ENCODE measurements at regions not wholly inside any gene's neighbourhood (a gene's known extent, or its start where the extent isn't known, plus 50 kb on each side); places are given as distances from the start of the nearest gene placed in this dataset.

DNA sequence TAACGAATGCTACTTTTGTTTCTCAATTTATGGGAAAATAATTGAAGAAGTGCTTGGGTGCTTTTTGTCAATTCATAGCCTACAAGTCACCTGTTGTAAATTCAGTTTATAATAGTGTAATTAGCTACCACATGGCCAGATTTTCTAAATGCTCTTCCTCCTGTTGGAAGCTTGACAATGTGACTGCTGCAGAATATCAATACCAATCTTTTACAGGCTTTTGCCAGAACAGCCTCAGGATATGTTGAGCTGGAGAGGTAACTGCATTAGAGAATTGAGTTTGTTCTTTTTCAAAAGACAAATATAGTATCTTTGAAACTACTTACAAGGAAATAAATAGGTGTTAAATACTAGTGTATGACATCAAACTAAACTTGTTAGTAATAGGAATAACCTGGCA lies 277.8 kb downstream of the POU4F1 start:
- no peak for DNase-seq

DNA sequence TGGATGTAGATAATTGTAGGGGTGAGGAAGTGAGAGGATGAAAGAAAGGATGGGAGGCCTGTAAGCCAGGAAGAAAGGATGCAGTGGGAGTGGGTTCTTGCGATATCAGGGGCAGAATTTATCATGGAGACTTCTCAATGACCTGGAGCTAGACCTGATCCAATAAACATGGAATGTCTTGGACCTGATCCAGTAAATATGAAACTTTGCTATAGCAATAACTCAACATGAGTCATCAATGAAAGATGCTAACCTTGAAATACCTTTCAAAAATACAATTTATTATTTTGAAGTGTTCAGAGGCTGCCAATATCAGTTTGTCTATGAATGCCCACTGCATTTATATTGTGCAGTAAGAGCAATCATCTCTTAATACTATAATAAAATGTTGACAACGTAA lies 279.5 kb downstream of the POU4F1 start:
- DNase-seq: no peak

DNA sequence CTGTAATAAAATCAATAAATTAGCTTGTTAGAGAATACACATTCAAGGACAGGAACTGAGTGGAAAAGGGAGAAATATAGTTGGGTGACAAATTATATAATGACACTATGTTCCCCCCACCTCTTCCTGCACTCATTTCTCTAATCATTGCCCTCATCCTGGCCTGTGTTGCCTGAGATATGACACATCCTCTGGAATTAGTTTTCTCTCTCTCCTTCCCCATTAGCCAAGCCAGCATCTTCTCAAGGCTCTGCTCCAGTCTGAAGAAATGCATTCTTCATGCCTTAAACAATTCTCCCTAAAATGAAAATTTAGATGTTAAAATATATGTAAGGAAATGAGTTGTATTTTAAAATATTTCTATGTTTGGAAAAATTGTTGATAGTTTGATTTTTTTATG lies 280.3 kb downstream of the POU4F1 start:
- DNase-seq: no peak

DNA sequence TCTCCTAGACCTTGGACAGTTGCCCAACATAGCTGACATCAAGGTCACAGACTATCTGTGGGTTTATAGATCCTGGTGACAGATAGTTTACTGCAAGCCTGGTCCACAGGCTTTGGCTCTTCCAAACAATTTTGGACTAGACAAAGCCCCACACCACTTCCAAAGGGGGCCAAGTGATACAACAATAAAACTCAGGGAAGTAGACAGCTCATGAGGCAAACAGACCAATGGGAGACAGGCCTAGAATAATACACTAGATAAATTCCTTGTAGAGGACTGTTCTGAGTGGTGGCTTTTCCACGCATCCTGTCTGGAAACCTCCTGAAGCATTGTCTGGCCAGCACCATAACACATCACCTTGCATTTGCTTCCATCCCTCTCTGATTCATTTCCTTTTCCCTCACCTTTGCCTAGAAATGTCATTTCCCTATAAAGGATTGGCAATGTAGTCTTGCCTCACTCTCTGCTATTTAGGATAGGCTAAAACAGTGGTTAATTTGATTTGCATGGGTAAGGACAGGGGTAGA lies 284.2 kb downstream of the POU4F1 start:
- DNase-seq: no peak

DNA sequence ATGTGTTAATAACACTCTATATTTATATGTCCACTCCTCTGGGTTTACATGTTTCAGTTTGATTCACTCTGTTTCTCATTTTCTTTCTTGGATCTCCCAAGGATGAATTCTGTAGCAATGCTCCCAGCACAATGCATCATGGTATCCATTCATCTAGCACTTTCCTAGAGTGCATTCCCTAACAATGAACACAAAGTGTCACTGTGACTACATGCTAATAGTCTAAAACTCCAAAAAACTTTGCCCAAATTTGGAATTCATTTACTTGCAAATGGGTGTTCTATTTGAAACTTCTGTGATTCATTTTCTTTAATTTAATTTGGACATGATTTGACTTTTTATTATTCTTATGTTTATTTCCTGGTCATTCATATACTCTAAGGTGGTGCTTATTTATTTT lies 286.3 kb downstream of the POU4F1 start:
- no peak for DNase-seq

DNA sequence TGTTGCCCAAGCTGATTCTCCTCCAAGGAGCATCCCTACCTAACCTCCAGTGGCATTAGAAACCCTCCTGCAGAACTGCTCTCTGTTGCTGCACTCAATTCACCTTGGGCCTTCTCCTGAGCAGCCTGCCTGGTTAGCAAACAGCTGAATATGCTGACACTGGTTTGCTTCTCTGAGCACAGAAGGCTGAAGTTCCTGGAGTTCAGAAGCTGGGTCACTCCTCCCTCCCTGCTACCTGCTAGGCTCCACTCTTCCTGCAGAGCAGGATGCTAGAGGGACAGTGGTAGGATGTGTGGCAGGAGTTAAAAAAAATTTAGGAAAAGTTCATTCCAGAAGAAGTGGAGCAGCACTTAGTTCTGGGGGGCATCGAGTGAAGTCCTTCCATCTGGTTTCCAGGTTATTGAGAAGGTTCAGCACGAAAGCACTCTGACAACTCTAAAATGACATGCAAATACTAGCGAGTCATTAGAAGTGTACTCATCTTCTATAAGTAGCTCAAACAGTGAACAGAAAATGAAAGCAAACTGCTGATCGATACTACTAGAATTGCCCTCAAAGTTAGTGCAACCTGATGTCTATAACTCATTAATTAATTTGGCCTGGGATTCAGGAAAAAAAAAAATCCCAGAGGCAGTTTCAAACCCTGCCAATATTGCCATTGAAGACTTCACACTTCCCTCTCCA lies 293.7 kb downstream of the POU4F1 start:
- no peak for DNase-seq

DNA sequence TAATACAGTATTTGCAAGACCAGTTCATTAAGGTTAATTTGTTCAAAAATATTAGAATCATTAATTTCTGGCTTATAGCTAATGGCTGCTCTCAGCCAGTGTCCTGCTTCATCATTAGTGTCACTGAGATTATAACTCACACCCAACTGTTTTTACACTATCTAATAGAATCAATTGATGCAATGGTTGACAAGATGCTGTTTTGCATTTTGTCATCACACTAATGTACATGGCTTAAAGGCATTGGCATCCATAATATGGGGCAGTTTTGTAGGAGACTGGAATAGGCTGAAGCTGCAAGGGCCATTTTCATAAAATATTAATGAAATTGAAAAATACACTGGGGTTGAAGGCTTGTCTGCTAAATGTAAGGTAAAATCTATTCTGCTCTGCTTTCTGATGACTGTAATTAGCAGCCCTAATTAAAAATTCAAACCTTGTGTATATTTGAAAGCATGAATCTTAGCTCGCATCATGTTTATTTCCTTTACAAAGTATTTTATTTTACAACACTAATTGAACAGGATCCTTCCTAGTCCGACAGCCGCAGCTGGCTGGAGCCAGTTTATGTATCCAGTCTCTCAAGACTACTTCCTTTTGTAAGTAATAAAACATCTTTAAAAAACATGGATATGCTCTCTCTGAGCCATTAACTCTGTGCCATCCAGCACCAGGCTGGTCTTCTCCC lies 296.7 kb downstream of the POU4F1 start:
- DNase-seq: no peak

DNA sequence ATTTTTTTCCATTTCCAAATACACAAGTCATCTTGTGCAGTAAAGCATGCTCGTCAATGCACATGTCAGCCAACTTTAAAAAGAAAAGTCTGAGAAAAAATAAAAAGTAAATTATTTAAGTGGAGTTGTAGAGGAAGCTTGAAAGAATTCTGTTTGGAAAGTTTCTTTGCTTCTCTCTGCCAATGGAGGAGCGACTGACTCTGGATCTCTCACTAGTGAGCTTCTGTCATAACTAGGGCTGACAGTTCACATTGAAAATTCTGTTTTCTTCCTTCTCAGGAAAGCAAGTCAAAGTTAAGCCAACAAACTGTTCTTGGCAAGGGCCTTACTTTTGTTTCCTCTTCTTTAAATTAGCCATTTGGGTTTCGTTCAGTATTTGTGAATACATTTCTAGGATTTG lies 298.2 kb downstream of the POU4F1 start:
- no peak for DNase-seq

DNA sequence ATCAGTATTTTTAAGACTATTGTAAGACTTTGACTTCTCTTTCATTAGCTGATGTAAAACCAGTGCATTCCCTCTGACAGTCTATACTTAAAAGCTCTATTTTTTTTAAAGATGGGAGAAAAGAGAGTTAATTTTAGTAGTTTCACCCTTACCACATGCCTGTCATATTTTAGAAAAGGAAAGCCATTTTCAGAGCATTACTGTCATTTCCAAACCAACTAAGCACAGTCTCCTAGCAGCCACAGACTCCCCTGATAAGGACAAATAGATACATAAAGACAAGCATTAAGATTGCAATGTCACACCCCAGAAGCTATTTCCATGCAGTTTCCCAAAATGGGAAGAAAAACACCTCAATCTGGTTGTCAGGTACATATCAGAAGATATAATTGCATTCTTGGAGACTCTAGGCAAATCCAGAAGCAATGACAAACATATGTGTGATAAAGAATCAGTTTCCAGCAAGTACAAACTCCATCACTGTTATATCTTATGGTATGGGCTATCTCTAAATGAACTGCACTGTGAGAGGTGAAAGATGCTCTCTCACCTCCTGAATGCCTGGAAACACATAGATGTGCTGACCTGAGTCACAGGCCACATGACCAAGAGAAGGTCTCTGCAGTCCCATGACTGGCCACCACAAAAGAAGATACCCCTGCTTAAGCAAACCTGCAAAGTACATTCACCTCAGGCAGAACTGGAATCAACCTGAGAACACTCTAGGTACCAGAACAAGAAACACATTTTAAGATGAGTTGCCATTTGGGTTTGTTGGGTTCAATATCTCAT lies 303.3 kb downstream of the POU4F1 start:
- DNase-seq: no peak

DNA sequence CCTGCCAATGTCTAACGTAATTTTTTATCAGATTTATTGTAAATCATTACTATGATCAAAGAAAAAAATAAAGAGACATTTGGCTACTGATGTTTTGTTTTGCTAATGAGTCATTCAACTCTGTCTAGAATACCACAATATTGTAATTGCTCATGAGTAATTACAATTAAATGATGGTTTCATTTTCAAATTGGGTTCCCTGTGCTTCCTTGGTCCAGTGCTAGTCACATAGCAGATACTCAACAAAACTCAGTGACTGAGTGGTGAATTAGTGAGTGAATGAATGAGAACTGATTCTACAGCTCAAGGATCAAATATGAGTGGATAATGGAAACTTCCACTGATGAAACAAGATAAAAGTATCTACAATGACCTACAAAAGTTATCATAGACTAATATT lies 304.7 kb downstream of the POU4F1 start:
- DNase-seq: no peak

DNA sequence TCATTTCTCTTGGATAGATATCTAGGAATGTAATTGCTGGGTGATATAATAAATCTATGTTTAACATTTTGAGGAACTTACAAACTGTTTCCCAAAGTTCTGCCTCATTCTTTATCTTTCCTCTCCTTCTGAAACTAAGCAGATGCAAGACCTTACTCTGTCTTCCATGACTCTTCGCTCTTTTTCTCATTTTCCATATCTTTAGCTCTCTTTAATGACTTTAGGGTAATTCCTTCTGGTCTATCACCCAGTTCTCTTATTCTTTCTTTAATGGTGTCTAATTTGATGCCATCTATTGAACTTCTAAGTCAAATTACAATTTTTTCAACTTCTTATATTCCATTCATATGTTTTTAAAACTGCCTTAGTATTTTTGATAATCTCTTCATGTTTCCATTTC lies 316.6 kb downstream of the POU4F1 start:
- no peak for DNase-seq

DNA sequence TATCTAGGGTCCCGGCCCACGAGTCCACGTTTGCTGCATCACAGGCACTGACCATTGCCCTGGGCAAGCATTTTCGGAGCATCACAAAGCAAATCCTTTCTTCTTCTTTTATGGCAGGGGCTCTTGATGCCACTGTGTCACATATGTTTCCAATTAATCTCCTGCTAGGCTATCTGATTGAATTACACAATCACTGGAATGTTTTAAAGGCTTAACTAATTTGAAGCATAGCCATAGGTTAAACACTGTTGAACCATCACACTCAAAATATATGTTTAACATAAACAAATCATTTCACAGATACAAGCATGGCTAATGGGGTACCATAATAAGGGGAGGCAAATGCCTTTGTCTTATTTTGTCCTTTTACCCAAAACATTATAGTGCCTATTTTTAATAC lies 338.3 kb downstream of the POU4F1 start:
- DNase-seq: no peak

DNA sequence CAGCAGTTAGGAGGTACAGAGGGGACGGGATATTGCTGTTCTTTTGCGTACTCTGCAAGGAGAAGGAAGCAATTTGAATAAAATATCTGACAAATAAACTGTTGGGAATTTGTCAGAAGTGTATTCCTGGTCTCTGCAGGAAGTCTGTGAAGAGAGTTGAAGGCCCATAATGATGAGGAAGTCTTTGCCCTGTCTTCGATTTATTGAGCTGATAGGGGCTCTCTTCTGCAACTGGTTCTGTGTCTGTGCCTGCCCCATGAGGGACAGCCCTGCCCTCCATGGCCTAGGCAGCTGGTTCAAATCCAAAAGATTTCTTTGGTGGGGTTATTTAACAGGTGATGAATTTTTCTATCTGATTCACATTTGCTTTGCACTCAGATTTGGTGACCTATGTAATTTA lies 339.7 kb upstream of the EDNRB start:
- DNase-seq: no peak

DNA sequence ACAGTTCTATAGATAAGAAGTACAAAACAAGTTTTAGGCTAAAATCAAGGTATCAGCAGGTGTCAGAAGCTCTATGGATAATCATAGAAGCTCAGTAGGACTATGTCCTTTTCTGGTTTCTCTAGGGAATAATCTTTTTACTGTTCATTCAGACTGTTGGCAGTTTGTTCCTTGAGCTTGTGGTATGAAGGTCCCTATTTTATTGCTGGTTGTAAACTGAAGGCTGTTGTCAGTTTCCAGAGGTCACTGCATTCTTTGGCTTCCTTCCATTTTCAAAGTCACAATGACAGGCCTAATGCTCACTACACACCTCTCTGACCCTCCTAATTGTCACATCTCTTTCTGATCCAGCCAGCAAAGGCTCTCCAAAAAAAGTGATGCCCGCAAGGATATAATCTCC lies 337.9 kb upstream of the EDNRB start:
- no peak for DNase-seq

DNA sequence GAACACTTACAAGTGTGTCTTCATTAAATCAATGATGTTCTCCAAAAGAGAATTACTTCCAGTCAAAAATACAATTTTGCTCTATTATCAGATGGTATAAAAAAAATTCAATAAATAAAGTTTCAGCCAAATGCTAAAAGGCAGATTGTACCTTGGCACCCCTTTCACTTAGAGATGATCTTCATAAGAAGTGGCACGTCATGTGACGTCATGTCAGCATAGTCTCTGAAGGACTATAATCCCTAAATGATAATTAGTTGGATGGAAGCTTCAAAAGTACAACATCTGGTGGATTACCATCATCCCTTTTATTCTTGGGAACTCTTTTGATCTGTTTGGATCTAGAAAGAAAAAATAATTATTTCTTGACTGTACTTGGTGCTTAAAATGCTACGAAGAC lies 335.5 kb upstream of the EDNRB start:
- DNase-seq: no peak

DNA sequence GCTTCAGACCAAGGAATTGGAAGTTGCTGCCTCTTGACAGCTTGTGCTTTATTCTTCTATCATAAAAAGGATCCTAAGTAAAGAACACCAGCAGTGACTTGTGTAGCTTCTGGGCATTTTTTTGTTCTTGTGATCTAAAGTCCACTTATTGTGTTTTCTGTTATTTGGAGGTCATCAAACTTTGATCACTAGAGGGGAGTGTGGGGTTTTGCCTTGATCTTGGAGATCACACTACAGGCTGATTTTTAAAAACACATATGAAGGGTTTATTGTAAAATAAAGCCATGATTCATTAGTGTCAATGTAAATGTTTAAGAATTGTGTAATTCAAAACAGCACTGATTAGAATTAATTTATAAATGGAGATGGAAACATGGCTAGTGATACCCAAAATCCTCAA lies 328.7 kb upstream of the EDNRB start:
- no peak for DNase-seq

DNA sequence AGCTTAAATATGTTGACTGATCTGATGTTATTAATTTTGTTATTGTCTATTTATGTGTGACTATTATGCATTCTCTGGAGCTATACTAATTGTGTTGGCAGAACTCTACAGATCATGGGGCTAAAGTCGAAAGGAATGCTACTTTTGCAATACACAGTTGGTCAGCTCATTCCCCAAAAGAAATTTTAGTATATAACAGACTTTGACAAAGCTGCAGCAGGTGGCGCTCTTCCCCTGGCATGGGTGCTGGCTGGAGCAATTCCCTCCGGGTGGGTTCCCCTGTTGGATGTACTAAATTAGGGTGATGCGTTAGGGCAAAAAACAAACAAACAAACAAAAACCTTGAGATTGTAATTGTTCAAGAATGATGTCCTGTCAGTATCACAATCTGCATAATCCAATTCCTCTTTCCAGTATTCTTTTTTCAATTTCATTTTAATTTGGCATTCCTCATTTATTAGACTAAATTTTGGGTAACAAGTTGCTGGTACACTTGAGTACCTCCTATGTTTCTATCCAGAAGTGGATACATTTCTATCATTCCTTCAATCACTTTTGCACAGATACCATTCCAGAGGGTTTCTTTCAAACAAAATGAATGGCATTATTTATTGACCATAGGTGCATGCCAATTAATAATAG lies 322.8 kb upstream of the EDNRB start:
- DNase-seq: no peak

DNA sequence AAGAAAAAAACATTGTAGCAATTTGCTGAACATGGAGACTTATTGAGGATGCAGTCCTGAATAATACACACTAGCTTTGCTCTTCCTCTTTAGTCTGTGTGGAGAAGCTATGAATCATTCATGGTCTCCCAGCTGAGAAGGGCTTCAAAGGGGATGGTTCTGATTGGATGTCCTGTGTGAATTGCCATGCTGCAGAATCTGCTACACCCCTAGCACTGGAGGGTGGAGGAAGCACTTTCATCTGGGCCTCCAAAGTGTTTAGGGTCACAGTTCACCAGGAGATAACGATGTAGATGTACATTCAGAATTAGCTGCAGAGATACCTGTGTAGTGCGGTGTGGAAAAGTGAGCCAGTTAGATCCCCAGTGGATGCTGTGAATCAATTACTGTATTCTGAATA lies 321.1 kb upstream of the EDNRB start:
- DNase-seq: no peak

DNA sequence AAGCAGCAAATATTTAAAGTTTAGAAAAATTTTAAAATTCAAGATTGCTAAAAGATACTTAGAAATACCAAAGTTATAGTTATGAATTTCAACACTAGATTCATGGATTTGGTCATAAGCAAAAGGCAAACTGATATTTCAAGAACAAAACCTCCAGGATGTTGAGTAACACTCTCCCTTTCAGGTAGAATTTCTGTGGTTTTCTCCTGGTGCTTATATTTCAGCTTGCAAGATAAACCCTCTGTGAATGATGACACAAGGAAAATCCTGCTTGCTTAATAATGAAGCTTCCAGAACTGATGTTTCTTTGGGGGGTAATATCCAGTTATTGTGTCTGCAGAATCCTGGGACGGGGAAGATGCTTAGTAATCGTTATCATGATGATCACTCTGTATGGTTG lies 320.3 kb upstream of the EDNRB start:
- DNase-seq: no peak

DNA sequence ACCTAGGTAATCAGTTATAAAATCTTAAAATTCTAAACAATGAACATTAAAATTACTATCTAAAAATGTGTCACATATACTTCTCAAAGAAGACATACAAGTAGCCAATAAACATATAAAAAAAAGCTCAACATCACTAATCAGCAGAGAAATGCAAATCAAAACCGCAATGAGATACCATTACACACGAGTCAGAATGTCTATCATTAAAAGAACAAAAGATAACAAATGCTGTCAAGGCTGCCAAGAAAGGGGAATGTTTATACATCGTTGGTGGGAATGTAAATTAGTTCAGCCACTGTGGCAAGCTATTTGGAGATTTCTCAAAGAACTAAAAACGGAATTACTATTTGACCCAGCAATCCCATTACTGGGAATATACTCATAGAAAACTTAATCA lies 310.3 kb upstream of the EDNRB start:
- DNase-seq: no peak

DNA sequence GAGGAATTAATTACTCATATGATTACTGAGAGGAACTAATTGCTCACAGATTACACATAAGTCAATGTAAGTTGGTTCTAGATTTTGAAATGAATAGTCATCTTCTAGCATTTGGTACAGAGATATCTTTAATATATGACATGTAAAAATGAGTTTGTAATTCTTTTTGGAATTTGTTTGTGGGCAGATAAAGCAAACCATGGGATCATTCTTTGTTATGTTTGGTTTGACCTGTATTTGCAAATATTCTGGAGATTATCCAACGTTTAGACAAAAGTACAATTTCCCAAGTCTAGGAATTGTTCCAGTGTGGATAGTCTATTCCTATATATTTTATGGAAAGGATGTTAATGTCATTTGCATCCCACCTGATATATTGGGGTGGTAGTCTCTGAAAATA lies 309.6 kb upstream of the EDNRB start:
- DNase-seq: no peak

DNA sequence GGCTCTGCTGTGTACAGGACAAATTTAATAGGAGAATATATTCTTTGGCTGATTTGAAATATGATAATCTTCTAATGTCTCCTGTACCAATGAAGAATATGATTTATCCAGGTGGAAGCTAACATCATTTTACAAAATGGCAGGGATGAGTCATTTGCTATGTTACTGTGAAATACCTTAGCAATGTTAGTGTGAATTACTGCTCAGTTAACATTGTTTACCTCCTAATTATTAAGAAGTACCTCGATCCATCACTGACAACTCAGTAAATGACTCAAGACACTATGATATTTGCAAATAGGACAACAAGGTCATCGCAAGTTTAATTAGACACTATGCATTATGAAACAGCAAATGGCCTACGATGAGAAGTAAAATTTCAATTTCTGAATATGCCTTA lies 309.1 kb upstream of the EDNRB start:
- no peak for DNase-seq

DNA sequence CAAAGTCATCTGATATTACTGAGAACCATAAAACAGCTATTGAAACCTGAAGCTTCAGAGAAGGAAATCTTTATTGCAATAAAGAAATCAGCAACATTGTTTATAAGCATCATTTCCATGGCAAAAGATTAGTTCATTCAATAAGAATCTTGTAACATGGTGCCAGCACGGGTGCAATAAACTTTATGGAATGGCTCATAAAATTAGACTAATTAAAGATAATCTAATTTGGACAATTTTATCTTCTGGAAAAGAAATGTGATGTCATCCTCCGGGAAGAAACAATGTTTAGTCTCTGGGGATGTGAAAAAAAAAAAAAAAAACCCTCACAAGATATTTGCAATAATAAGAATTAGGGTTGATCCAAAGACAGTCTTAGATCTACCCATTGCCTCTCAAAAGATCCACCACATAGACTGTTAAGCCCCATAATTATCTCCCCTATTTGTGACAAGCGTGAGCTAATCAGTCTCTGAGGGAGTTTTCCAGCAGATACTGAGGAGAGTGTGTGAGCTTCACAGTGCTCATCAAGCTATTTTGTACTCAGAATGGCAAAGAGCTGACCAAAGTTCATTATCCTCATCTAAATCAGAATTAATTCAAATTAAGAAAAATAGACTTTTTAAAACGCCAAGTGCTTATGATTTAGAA lies 297.0 kb upstream of the EDNRB start:
- DNase-seq: no peak

Measured in stimulated activated CD4-positive, alpha-beta T cell treated with anti-CD3 and anti-CD28 coated beads, Interleukin-4, amount 100 ng/mL, for 24 hours (primary cell).